ENCODE measurements at regions not wholly inside any gene's neighbourhood (a gene's known extent, or its start where the extent isn't known, plus 50 kb on each side); places are given as distances from the start of the nearest gene placed in this dataset.

GRCh38 chr4:156158747-156159146 lies 205.1 kb upstream of the CTSO start:
- no peak overlapping the region for H3K27ac ChIP-seq
- H3K36me3 ChIP-seq (replicated peaks) = no peaks in the 10 kb centered on the region
- no peak for DNase-seq
- no peaks in the 10 kb centered on the region for H3K27me3 ChIP-seq (replicated peaks)
- TF ChIP-seq CTCF (IDR thresholded peaks at IDR 0.05; ENCODE audit: low read depth, low read length, missing control alignments) = no peak
- no peak overlapping the region for H3K4me3 ChIP-seq (ENCODE audit: low read depth, low read length)
- in situ Hi-C loops (cut with HindIII; ENCODE audit: low pct_ligation_motif_present, low sequenced_read_pairs) = no loop called here

- H3K4me3 ChIP-seq (ENCODE audit: low read depth, low read length) = no peak overlapping the region
- H3K27me3 ChIP-seq (replicated peaks) = no peaks in the 10 kb centered on the region
- H3K27ac ChIP-seq = no peak overlapping the region
- DNase-seq = no peak
- peak; percentile 27 for TF ChIP-seq CTCF (IDR thresholded peaks at IDR 0.05; ENCODE audit: low read depth, low read length, missing control alignments)
- H3K36me3 ChIP-seq (replicated peaks) = no peaks in the 10 kb centered on the region
- in situ Hi-C loops (cut with HindIII; ENCODE audit: low pct_ligation_motif_present, low sequenced_read_pairs) = no loop called here
These were observed 201.3 kb upstream of the CTSO start for GRCh38 chr4:156154978-156155377.

DNA sequence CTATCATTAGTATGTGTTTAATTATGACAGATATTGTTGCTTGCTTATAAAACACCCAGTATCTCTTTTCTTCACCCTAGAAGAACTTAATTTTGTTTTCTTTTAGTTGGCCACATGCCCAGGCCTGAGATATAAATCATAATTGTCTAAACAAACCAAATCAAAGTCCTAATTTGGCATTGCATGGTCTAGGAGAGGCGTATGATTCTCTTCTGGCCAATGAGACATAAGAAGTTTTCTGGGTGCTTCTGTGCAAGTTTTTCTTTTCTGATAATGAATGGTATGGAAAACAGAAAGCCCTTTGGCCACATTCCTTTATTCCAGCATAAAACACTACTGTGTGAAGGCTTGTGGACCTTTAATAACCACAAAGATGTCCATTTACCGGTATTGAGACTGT lies 192.9 kb upstream of the CTSO start:
- no peak for TF ChIP-seq CTCF (IDR thresholded peaks at IDR 0.05; ENCODE audit: low read depth, low read length, missing control alignments)
- Histone ChIP-seq H3K27ac (no peak overlapping the region), H3K36me3 (replicated peaks) (no peaks in the 10 kb centered on the region), H3K4me3 (ENCODE audit: low read depth, low read length) (no peak overlapping the region), H3K27me3 (replicated peaks) (no peaks in the 10 kb centered on the region)
- in situ Hi-C loops (cut with HindIII; ENCODE audit: low pct_ligation_motif_present, low sequenced_read_pairs) = no loop called here
- no peak for DNase-seq

- Histone ChIP-seq H3K27ac (no peak overlapping the region), H3K27me3 (replicated peaks) (no peaks in the 10 kb centered on the region), H3K36me3 (replicated peaks) (no peaks in the 10 kb centered on the region), H3K4me3 (ENCODE audit: low read depth, low read length) (no peak overlapping the region)
- no peak for DNase-seq
- in situ Hi-C loops (cut with HindIII; ENCODE audit: low pct_ligation_motif_present, low sequenced_read_pairs) = no loop called here
- no peak for TF ChIP-seq CTCF (IDR thresholded peaks at IDR 0.05; ENCODE audit: low read depth, low read length, missing control alignments)
These were observed 191.3 kb upstream of the CTSO start for GRCh38 chr4:156144961-156145360.

GRCh38 chr4:156138781-156139280 lies 185.2 kb upstream of the CTSO start:
- no peak overlapping the region for H3K27ac ChIP-seq
- DNase-seq = no peak

More at GRCh38 chr4:156138781-156139280, 185.2 kb upstream of the CTSO start:
- in situ Hi-C loops (cut with HindIII; ENCODE audit: low pct_ligation_motif_present, low sequenced_read_pairs) = no loop called here
- Histone ChIP-seq H3K27me3 (replicated peaks) (no peaks in the 10 kb centered on the region), H3K4me3 (ENCODE audit: low read depth, low read length) (no peak overlapping the region), H3K36me3 (replicated peaks) (no peaks in the 10 kb centered on the region)
- TF ChIP-seq CTCF (IDR thresholded peaks at IDR 0.05; ENCODE audit: low read depth, low read length, missing control alignments) = no peak

All from brain microvascular endothelial cell (primary cell).